ENCODE measurements at regions not wholly inside any gene's neighbourhood (a gene's known extent, or its start where the extent isn't known, plus 50 kb on each side); places are given as distances from the start of the nearest gene placed in this dataset.

DNA sequence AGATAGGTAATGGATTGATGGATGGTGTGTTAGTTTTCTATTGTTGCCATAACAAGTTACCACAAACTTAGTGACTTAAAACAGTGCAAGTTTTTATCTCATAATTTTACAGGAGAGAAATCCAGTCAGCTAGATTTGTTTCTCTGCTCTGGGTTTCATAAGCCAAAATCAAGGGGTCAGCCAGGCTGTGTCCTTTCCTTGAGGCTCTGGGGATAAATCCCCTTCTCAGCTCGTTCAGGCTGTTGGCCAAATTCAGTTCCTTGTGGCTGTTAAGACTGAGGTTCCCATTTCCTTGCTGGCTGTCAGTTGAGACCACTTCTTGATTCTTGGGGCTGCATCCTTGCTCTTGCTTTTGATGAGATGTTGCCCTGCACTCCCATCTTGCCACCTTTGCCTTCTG lies 204.9 kb upstream of the CDH13 start:
- TF ChIP-seq, protein P1, sequence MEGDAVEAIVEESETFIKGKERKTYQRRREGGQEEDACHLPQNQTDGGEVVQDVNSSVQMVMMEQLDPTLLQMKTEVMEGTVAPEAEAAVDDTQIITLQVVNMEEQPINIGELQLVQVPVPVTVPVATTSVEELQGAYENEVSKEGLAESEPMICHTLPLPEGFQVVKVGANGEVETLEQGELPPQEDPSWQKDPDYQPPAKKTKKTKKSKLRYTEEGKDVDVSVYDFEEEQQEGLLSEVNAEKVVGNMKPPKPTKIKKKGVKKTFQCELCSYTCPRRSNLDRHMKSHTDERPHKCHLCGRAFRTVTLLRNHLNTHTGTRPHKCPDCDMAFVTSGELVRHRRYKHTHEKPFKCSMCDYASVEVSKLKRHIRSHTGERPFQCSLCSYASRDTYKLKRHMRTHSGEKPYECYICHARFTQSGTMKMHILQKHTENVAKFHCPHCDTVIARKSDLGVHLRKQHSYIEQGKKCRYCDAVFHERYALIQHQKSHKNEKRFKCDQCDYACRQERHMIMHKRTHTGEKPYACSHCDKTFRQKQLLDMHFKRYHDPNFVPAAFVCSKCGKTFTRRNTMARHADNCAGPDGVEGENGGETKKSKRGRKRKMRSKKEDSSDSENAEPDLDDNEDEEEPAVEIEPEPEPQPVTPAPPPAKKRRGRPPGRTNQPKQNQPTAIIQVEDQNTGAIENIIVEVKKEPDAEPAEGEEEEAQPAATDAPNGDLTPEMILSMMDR (IDR thresholded peaks at IDR 0.05) = no peak
- no peak for TF ChIP-seq EZH2phosphoT487 (IDR thresholded peaks at IDR 0.05; ENCODE audit: borderline replicate concordance, low read depth)

Data from SK-N-SH (cell line).